H1 (cell line): ENCODE measurements at regions not wholly inside any gene's neighbourhood (a gene's known extent, or its start where the extent isn't known, plus 50 kb on each side); places are given as distances from the start of the nearest gene placed in this dataset.

Source experiments
- CHD2 ChIP-seq: IDR thresholded peaks from 2 replicates; pipeline ENCODE4 v1.6.1; 2012; ENCODE audit warnings: low read length, improper control_type of control experiment
- CREB1 ChIP-seq: IDR thresholded peaks from 2 replicates; pipeline ENCODE4 v1.6.1; 2012; ENCODE audit warnings: inconsistent platforms
- HDAC2 ChIP-seq, 2 experiments: fragments of 300-600 bp in 1 of 2; sonication (generic) in 1 of 2; IDR thresholded peaks; 2 replicates each; pipeline ENCODE4 v1.6.1; 2011 to 2012; ENCODE audit warnings: low read depth in 2 of 2, low read length in 2 of 2, mild to moderate bottlenecking in 2 of 2, moderate library complexity in 2 of 2, borderline replicate concordance in 1 of 2, inconsistent platforms in 1 of 2
- JUND ChIP-seq: IDR thresholded peaks from 2 replicates; pipeline ENCODE4 v1.6.1; 2011; ENCODE audit warnings: mild to moderate bottlenecking, improper control_type of control experiment, low read length
- KDM5A ChIP-seq: fragments of 200-600 bp; IDR thresholded peaks from 2 replicates; pipeline ENCODE4 v1.7.1; 2012; ENCODE audit warnings: mild to moderate bottlenecking, low read length, inconsistent platforms, mixed read lengths
- SP1 ChIP-seq: IDR thresholded peaks from 2 replicates; pipeline ENCODE4 v1.6.1; 2011; ENCODE audit warnings: low read depth, low read length
- SRF ChIP-seq: IDR thresholded peaks from 2 replicates; pipeline ENCODE4 v1.6.1; 2011; ENCODE audit warnings: mild to moderate bottlenecking, low read depth, low read length, moderate library complexity
- SUZ12 ChIP-seq: fragments of 200-600 bp; sonication (generic); IDR thresholded peaks from 2 replicates; pipeline ENCODE4 v1.6.1; 2012; ENCODE audit warnings: mild to moderate bottlenecking, inconsistent platforms, low read length, moderate library complexity, mixed read lengths
- TAF7 ChIP-seq: optimal IDR thresholded peaks from 2 replicates; pipeline ENCODE3; 2011; ENCODE audit warnings: low read depth, mild to moderate bottlenecking, inconsistent platforms, low read length, moderate library complexity, borderline replicate concordance
- TEAD4 ChIP-seq: IDR thresholded peaks from 2 replicates; pipeline ENCODE4 v1.6.1; 2012; ENCODE audit warnings: low read depth, low read length, inconsistent platforms, mixed read lengths
- TF ChIP-seq, protein P1 (sequence below): fragments of 300-600 bp; sonication (generic); IDR thresholded peaks from 2 replicates; pipeline ENCODE4 v1.7.1; 2012; ENCODE audit warnings: low read length, moderate library complexity, mild to moderate bottlenecking, inconsistent platforms; ENCODE audit not compliant: insufficient replicate concordance

GRCh38 chr7:35565927-35566326 is 129.0 kb downstream of the HERPUD2 start (continued):
- TF ChIP-seq, protein P1, sequence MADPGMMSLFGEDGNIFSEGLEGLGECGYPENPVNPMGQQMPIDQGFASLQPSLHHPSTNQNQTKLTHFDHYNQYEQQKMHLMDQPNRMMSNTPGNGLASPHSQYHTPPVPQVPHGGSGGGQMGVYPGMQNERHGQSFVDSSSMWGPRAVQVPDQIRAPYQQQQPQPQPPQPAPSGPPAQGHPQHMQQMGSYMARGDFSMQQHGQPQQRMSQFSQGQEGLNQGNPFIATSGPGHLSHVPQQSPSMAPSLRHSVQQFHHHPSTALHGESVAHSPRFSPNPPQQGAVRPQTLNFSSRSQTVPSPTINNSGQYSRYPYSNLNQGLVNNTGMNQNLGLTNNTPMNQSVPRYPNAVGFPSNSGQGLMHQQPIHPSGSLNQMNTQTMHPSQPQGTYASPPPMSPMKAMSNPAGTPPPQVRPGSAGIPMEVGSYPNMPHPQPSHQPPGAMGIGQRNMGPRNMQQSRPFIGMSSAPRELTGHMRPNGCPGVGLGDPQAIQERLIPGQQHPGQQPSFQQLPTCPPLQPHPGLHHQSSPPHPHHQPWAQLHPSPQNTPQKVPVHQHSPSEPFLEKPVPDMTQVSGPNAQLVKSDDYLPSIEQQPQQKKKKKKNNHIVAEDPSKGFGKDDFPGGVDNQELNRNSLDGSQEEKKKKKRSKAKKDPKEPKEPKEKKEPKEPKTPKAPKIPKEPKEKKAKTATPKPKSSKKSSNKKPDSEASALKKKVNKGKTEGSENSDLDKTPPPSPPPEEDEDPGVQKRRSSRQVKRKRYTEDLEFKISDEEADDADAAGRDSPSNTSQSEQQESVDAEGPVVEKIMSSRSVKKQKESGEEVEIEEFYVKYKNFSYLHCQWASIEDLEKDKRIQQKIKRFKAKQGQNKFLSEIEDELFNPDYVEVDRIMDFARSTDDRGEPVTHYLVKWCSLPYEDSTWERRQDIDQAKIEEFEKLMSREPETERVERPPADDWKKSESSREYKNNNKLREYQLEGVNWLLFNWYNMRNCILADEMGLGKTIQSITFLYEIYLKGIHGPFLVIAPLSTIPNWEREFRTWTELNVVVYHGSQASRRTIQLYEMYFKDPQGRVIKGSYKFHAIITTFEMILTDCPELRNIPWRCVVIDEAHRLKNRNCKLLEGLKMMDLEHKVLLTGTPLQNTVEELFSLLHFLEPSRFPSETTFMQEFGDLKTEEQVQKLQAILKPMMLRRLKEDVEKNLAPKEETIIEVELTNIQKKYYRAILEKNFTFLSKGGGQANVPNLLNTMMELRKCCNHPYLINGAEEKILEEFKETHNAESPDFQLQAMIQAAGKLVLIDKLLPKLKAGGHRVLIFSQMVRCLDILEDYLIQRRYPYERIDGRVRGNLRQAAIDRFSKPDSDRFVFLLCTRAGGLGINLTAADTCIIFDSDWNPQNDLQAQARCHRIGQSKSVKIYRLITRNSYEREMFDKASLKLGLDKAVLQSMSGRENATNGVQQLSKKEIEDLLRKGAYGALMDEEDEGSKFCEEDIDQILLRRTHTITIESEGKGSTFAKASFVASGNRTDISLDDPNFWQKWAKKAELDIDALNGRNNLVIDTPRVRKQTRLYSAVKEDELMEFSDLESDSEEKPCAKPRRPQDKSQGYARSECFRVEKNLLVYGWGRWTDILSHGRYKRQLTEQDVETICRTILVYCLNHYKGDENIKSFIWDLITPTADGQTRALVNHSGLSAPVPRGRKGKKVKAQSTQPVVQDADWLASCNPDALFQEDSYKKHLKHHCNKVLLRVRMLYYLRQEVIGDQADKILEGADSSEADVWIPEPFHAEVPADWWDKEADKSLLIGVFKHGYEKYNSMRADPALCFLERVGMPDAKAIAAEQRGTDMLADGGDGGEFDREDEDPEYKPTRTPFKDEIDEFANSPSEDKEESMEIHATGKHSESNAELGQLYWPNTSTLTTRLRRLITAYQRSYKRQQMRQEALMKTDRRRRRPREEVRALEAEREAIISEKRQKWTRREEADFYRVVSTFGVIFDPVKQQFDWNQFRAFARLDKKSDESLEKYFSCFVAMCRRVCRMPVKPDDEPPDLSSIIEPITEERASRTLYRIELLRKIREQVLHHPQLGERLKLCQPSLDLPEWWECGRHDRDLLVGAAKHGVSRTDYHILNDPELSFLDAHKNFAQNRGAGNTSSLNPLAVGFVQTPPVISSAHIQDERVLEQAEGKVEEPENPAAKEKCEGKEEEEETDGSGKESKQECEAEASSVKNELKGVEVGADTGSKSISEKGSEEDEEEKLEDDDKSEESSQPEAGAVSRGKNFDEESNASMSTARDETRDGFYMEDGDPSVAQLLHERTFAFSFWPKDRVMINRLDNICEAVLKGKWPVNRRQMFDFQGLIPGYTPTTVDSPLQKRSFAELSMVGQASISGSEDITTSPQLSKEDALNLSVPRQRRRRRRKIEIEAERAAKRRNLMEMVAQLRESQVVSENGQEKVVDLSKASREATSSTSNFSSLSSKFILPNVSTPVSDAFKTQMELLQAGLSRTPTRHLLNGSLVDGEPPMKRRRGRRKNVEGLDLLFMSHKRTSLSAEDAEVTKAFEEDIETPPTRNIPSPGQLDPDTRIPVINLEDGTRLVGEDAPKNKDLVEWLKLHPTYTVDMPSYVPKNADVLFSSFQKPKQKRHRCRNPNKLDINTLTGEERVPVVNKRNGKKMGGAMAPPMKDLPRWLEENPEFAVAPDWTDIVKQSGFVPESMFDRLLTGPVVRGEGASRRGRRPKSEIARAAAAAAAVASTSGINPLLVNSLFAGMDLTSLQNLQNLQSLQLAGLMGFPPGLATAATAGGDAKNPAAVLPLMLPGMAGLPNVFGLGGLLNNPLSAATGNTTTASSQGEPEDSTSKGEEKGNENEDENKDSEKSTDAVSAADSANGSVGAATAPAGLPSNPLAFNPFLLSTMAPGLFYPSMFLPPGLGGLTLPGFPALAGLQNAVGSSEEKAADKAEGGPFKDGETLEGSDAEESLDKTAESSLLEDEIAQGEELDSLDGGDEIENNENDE = no peak
- TF ChIP-seq CHD2 (no peak), HDAC2 (IDR thresholded peaks at IDR 0.05; ENCODE audit: borderline replicate concordance in 1 of 2, low read depth in 2 of 2, low read length in 2 of 2) (no peak), SP1 (no peak), TEAD4 (no peak), KDM5A (no peak), TAF7 (no peak), SUZ12 (no peak), SRF (no peak), CREB1 (no peak), JUND (no peak)
- TF ChIP-seq, all 59 proteins: peak for 0
